ENCODE measurements at regions not wholly inside any gene's neighbourhood (a gene's known extent, or its start where the extent isn't known, plus 50 kb on each side); places are given as distances from the start of the nearest gene placed in this dataset.
A peak's percentile ranks its signal among the peaks of the same experiment; 100 is the strongest.

DNA sequence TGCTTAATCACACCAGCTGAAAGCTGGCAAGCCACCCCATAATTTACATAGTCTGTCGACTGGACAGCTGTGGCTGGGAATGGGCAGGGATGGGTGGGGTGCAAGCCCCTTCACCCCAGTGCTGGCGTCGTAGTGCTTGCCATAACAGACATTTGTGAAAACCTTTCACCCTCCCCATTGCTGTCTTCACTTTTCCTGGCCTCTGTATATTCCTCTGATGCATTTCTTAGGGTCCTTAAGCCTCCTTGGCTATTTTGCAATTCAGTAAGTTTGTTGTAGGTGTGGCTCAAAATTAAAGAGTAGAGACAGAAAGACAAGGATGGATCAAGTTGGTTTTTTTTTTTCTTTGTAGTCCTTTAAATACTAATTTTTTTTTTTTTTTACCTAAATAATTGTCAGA lies 383.3 kb upstream of the MCTP2 start:
- no peak overlapping the region for H3K14ac ChIP-seq (ENCODE audit: low read length in 2 of 2)
- H3K4me2 ChIP-seq (ENCODE audit: low read length, poor library complexity, severe bottlenecking) = no peak overlapping the region
- no peak overlapping the region for H3K18ac ChIP-seq (ENCODE audit: low read depth in 1 of 2, low read length in 2 of 2)
- no peak overlapping the region for H2AFZ ChIP-seq (ENCODE audit: low read depth, low read length)
- peak overlapping the region; percentile 3 for H2BK120ac ChIP-seq (ENCODE audit: low read depth, low read length)
- H3K36me3 ChIP-seq (ENCODE audit: control insufficient read depth in 1 of 2, insufficient read depth in 2 of 2, low read depth in 1 of 2, low read length in 2 of 2) = no peaks in the 10 kb centered on the region
- no peak overlapping the region for H3K27ac ChIP-seq (ENCODE audit: low read length, poor library complexity, severe bottlenecking)
- no peaks in the 10 kb centered on the region for H3K4me1 ChIP-seq (ENCODE audit: control insufficient read depth, insufficient read depth, low read depth, low read length)
- no peak overlapping the region for H3K9ac ChIP-seq (ENCODE audit: low read length)
- H2BK12ac ChIP-seq (ENCODE audit: low read length in 2 of 2) = no peak overlapping the region
- no peak overlapping the region for H2BK5ac ChIP-seq (ENCODE audit: low read depth, low read length, poor library complexity, severe bottlenecking)
- DNase-seq = no peak
- 63% methylated on average over 1 of the region's 3 CpGs for WGBS
- H4K8ac ChIP-seq (ENCODE audit: low read length) = no peak overlapping the region
- H3K4ac ChIP-seq (ENCODE audit: low read depth in 1 of 2, low read length in 2 of 2) = no peak overlapping the region
- no peaks in the 10 kb centered on the region for H3K9me3 ChIP-seq (ENCODE audit: control insufficient read depth, low read length)
- no peaks in the 10 kb centered on the region for H3K79me1 ChIP-seq (replicated peaks; ENCODE audit: low read length, poor library complexity, severe bottlenecking)
- H3K4me3 ChIP-seq (ENCODE audit: insufficient read depth in 1 of 2, low read depth in 1 of 2, low read length in 2 of 2) = no peak overlapping the region
- no peak overlapping the region for H2AK5ac ChIP-seq (ENCODE audit: low read length, severe bottlenecking)
- no peaks in the 10 kb centered on the region for H3K27me3 ChIP-seq (ENCODE audit: control insufficient read depth in 1 of 2, insufficient read depth in 1 of 2, low read length in 2 of 2)
- no peak overlapping the region for H2BK15ac ChIP-seq (ENCODE audit: low read depth, poor library complexity, severe bottlenecking)
- H3K23ac ChIP-seq (ENCODE audit: low read length in 2 of 2) = no peak overlapping the region
- H4K91ac ChIP-seq (ENCODE audit: low read length) = no peak overlapping the region

DNA sequence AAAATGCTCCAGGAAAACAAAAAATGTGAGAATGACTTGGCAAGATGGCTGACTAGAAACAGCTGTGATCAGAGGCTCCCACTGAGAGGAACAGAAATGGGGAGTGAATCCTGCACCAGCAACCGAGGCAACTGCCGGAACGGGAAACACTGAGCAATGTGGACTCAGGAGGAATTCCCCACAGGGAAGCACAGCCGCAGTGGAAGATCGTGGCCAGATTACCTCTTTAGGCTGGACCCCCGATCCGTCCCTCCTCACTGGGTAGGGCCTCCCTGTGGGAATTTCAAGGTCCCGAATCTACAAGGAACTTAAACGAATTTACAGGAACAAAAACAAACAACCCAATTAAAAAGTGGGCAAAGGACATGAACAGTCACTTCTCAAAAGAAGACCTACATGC lies 385.2 kb upstream of the MCTP2 start:
- no peak overlapping the region for H4K8ac ChIP-seq (ENCODE audit: low read length)
- no peak overlapping the region for H3K27ac ChIP-seq (ENCODE audit: low read length, poor library complexity, severe bottlenecking)
- no peak overlapping the region for H3K4ac ChIP-seq (ENCODE audit: low read depth in 1 of 2, low read length in 2 of 2)
- no peak overlapping the region for H2AK5ac ChIP-seq (ENCODE audit: low read length, severe bottlenecking)
- no peak overlapping the region for H3K18ac ChIP-seq (ENCODE audit: low read depth in 1 of 2, low read length in 2 of 2)
- WGBS = 87% methylated on average over 9 of the region's 9 CpGs
- H2BK5ac ChIP-seq (ENCODE audit: low read depth, low read length, poor library complexity, severe bottlenecking) = no peak overlapping the region
- H3K14ac ChIP-seq (ENCODE audit: low read length in 2 of 2) = no peak overlapping the region
- no peaks in the 10 kb centered on the region for H3K79me1 ChIP-seq (replicated peaks; ENCODE audit: low read length, poor library complexity, severe bottlenecking)
- no peak overlapping the region for H3K4me2 ChIP-seq (ENCODE audit: low read length, poor library complexity, severe bottlenecking)
- H3K4me3 ChIP-seq (ENCODE audit: insufficient read depth in 1 of 2, low read depth in 1 of 2, low read length in 2 of 2) = no peak overlapping the region
- no peak overlapping the region for H2BK15ac ChIP-seq (ENCODE audit: low read depth, poor library complexity, severe bottlenecking)
- H3K36me3 ChIP-seq (ENCODE audit: control insufficient read depth in 1 of 2, insufficient read depth in 2 of 2, low read depth in 1 of 2, low read length in 2 of 2) = no peaks in the 10 kb centered on the region
- no peaks in the 10 kb centered on the region for H3K9me3 ChIP-seq (ENCODE audit: control insufficient read depth, low read length)
- H2BK120ac ChIP-seq (ENCODE audit: low read depth, low read length) = no peak overlapping the region
- H2AFZ ChIP-seq (ENCODE audit: low read depth, low read length) = no peak overlapping the region
- H3K27me3 ChIP-seq (ENCODE audit: control insufficient read depth in 1 of 2, insufficient read depth in 1 of 2, low read length in 2 of 2) = no peaks in the 10 kb centered on the region
- no peak overlapping the region for H4K91ac ChIP-seq (ENCODE audit: low read length)
- H3K9ac ChIP-seq (ENCODE audit: low read length) = no peak overlapping the region
- no peak for DNase-seq
- no peaks in the 10 kb centered on the region for H3K4me1 ChIP-seq (ENCODE audit: control insufficient read depth, insufficient read depth, low read depth, low read length)
- no peak overlapping the region for H2BK12ac ChIP-seq (ENCODE audit: low read length in 2 of 2)
- no peak overlapping the region for H3K23ac ChIP-seq (ENCODE audit: low read length in 2 of 2)

DNA sequence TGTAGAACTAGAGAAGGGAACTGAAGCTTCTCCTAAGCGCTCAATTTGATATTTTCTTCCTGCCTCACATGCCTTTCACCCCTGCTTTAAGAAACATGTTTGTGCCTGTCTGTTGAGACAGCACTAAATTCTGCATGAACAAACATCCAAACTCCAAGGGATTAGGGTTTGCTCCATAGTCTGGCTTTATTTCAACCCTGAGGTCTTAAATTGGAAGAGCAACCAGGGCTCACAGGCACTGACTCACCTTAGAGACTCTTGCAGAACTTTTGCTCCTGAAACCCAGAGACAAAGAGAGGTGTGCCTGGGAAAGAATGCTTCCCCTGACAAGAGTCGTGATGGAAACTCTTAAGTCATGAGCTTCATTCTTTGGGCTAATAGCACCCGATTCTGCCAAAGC lies 393.9 kb upstream of the MCTP2 start:
- Histone ChIP-seq H3K4me1 (ENCODE audit: control insufficient read depth, insufficient read depth, low read depth, low read length) (no peaks in the 10 kb centered on the region), H2AK5ac (ENCODE audit: low read length, severe bottlenecking) (no peak overlapping the region)
- 88% methylated on average over 3 of the region's 3 CpGs for WGBS

DNA sequence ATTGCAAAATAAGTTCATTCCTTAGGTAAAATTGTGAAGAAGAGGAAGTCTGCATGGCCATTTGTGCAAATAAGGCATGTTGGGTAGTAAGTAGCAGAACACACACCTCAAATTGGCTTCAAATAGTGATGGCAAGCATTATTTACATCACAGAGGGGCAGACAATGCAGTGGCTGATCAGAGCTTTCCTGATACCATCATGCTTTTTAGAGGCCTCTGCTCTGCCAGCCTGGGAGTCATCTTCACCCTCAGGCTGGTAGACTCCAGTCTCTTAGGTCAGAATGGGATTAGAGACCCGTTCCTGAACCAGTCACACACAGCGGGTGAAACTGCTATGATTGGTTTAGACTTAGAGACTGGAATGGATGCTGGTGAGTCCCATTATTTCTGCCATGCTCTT lies 396.0 kb upstream of the MCTP2 start:
- Histone ChIP-seq H3K23ac (ENCODE audit: low read length in 2 of 2) (no peak overlapping the region), H3K4me3 (ENCODE audit: insufficient read depth in 1 of 2, low read depth in 1 of 2, low read length in 2 of 2) (no peak overlapping the region), H3K18ac (ENCODE audit: low read depth in 1 of 2, low read length in 2 of 2) (no peak overlapping the region), H2AFZ (ENCODE audit: low read depth, low read length) (no peak overlapping the region), H4K91ac (ENCODE audit: low read length) (no peak overlapping the region), H3K36me3 (ENCODE audit: control insufficient read depth in 1 of 2, insufficient read depth in 2 of 2, low read depth in 1 of 2, low read length in 2 of 2) (no peaks in the 10 kb centered on the region), H3K9me3 (ENCODE audit: control insufficient read depth, low read length) (no peaks in the 10 kb centered on the region), H3K4me2 (ENCODE audit: low read length, poor library complexity, severe bottlenecking) (no peak overlapping the region), H3K27ac (ENCODE audit: low read length, poor library complexity, severe bottlenecking) (no peak overlapping the region), H3K4ac (ENCODE audit: low read depth in 1 of 2, low read length in 2 of 2) (no peak overlapping the region), H3K4me1 (ENCODE audit: control insufficient read depth, insufficient read depth, low read depth, low read length) (no peaks in the 10 kb centered on the region), H2BK15ac (ENCODE audit: low read depth, poor library complexity, severe bottlenecking) (no peak overlapping the region), H3K9ac (ENCODE audit: low read length) (no peak overlapping the region), H3K79me1 (replicated peaks; ENCODE audit: low read length, poor library complexity, severe bottlenecking) (no peaks in the 10 kb centered on the region), H2BK12ac (ENCODE audit: low read length in 2 of 2) (no peak overlapping the region), H2AK5ac (ENCODE audit: low read length, severe bottlenecking) (no peak overlapping the region), H4K8ac (ENCODE audit: low read length) (no peak overlapping the region), H3K14ac (ENCODE audit: low read length in 2 of 2) (no peak overlapping the region), H2BK120ac (ENCODE audit: low read depth, low read length) (no peak overlapping the region), H2BK5ac (ENCODE audit: low read depth, low read length, poor library complexity, severe bottlenecking) (no peak overlapping the region), H3K27me3 (ENCODE audit: control insufficient read depth in 1 of 2, insufficient read depth in 1 of 2, low read length in 2 of 2) (no peaks in the 10 kb centered on the region)
- 56% methylated on average over 2 of the region's 2 CpGs for WGBS
- no peak for DNase-seq

More for the DNA sequence above, 393.9 kb upstream of the MCTP2 start:
- Histone ChIP-seq H2BK120ac (ENCODE audit: low read depth, low read length) (no peak overlapping the region), H3K79me1 (replicated peaks; ENCODE audit: low read length, poor library complexity, severe bottlenecking) (no peaks in the 10 kb centered on the region), H3K36me3 (ENCODE audit: control insufficient read depth in 1 of 2, insufficient read depth in 2 of 2, low read depth in 1 of 2, low read length in 2 of 2) (no peaks in the 10 kb centered on the region), H3K4me2 (ENCODE audit: low read length, poor library complexity, severe bottlenecking) (no peak overlapping the region), H2BK15ac (ENCODE audit: low read depth, poor library complexity, severe bottlenecking) (no peak overlapping the region), H3K9me3 (ENCODE audit: control insufficient read depth, low read length) (no peaks in the 10 kb centered on the region), H3K4me3 (ENCODE audit: insufficient read depth in 1 of 2, low read depth in 1 of 2, low read length in 2 of 2) (no peak overlapping the region), H3K4ac (ENCODE audit: low read depth in 1 of 2, low read length in 2 of 2) (no peak overlapping the region), H2BK5ac (ENCODE audit: low read depth, low read length, poor library complexity, severe bottlenecking) (no peak overlapping the region), H2BK12ac (ENCODE audit: low read length in 2 of 2) (no peak overlapping the region), H3K9ac (ENCODE audit: low read length) (peak overlapping the region; percentile 33), H3K27ac (ENCODE audit: low read length, poor library complexity, severe bottlenecking) (no peak overlapping the region), H3K14ac (ENCODE audit: low read length in 2 of 2) (no peak overlapping the region), H3K18ac (ENCODE audit: low read depth in 1 of 2, low read length in 2 of 2) (no peak overlapping the region), H3K23ac (ENCODE audit: low read length in 2 of 2) (no peak overlapping the region), H2AFZ (ENCODE audit: low read depth, low read length) (no peak overlapping the region), H3K27me3 (ENCODE audit: control insufficient read depth in 1 of 2, insufficient read depth in 1 of 2, low read length in 2 of 2) (no peaks in the 10 kb centered on the region), H4K91ac (ENCODE audit: low read length) (no peak overlapping the region), H4K8ac (ENCODE audit: low read length) (no peak overlapping the region)
- no peak for DNase-seq
